Embryonic facial prominence (tissue), 1 donor: ENCODE measurements at regions not wholly inside any gene's neighbourhood (a gene's known extent, or its start where the extent isn't known, plus 50 kb on each side); places are given as distances from the start of the nearest gene placed in this dataset.
"Not testable (repeated sequence)": the region's sequence is repeated elsewhere in the genome, so short reads cannot be mapped to it uniquely, and the experiment has no call there.

Experiments used
- DNase-seq: peaks from one replicate; pipeline ENCODE4 v3.0.0-alpha.2; 2016; ENCODE audit errors: extremely low spot score

DNA sequence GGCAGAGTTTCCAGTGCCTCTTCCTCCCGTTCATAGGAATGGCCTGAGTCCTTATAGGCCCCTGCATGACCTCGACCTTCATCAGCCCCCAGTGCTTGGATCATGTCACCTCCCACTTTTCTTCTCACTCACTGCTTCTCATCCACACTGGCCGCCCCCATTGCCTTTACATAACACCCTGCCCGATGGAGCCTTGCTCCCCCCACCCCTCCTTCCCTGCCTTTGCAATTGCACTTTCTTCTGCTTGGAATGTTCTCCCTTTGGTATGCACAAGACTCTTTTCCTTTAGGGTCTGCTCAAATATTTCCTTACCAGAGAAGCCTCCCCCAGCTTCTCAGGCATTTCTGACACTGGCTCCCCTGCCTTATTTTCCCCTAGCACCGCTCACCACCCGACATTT is 125.2 kb upstream of the KCNJ6 start:
- DNase-seq = no peak

GRCh38 chr21:38042246-38042645 is 126.0 kb upstream of the KCNJ6 start:
- no peak for DNase-seq

- no peak for DNase-seq
Measured at GRCh38 chr21:38048167-38048566, 131.9 kb upstream of the KCNJ6 start.

DNA sequence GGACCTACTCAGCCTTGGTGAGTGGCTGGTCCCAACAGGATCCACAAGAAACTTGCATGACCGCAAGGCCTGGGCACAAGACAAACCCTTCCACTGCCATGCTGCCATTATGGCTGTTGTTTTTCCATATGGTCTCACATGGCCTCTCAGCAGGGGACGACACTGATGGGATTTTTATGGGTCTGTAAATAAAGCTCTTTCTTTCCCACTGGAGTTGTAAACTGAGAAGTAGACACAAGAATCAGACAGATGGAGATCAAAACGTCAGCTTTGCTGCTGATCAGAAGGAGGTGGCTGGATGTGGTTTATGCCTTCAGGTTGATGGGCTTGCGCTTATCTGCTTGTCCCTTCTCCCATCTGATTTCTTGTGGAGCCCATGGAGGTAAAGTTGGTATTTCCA is 138.1 kb upstream of the KCNJ6 start:
- no peak for DNase-seq

GRCh38 chr21:38056481-38056880 is 140.2 kb upstream of the KCNJ6 start:
- DNase-seq = no peak

DNA sequence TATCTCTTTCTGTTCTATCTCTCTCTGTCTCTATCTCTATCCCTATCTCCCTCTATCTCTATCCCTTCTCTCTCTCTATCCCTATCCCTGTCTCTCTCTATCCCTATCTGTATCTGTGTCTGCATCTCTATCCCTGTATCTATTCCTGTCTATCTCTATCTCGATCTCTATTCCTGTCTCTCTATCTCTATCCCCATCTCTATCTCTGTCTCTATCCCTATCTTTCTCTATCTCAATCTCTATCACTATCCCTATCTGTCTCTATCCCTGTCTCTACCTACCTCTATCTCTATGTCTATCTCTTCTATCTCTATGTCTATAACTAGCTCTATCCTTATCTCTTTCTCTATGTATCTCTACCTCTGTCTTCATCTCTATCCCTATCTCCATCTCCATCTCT is 141.4 kb upstream of the KCNJ6 start:
- DNase-seq = no peak

DNA sequence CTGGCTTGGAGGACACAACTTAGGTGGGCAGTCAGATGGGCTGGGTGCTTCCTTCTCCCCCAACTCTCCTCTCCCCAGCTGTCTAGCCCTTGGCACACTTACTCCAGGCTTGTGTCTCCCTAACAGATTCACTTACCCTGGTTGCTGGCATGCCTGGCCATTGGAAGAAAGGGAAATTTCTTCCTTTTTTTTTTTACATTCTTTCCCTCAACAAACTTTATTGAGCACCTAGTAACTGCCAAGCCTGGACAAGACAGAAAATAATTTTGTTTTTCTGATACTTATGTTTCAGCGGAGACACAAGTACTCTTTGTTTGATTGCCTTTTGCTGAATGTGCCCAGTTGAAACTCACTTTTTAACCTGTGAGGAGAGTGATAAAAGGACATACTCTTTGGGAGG is 144.3 kb upstream of the KCNJ6 start:
- DNase-seq = no peak

- no peak for DNase-seq
Measured at GRCh38 chr21:38067086-38067739, 151.0 kb upstream of the KCNJ6 start.

DNA sequence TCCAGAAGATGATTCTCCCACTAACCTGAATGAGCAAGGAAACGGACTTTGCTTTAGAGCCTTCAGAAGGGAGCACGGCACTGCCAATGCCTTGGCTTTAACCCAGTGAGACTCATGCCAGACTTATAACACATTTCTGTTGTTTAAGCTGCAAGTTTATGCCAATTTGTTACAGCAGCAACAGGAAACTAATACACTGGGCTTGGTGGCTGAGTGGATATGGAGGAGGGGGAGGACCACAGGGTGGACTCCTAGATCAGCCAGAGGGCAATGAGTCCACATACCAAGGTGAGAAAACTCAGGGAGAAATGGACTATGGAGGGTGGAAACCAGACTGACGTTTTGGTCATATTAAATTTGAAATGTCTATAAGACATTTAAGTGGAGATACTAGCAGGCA is 156.2 kb upstream of the KCNJ6 start:
- no peak for DNase-seq

DNA sequence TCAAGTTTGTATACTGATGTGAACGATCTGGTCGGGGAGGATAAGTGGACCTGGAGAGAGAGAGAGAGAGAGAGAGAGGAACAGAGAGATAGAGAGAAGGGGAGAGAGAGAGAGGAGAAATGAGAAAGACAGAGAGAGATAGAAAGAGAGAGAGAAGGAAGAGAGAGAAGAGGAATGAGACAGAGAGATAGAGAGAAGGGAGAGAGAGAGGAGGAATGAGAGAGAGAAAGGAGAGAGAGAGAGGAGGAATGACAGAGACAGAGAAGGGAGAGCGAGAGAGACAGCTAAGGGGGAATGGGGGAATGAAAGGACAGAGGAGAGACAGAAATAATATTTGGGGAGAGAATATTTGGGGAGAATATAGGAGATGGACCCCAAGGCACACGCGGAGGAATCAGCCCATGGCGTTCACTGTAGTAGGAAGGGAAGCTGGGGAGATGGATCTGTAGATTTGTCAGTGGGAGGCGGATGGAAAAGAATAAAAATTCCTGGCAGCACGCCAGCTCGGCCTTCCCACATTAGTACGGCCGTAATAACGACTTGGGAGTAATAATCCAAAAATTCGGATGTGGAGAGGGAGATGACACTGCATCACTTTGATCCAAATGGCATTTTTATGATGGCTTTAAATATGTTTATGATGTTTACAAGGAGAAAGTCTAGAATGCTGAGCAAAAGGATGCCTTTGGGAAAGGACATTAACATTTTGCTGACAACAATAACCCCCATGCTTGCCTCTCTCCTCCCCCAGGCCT is 159.8 kb upstream of the KCNJ6 start:
- DNase-seq = no peak

- DNase-seq = peak; percentile 44
Measured at GRCh38 chr21:38077569-38077968, 161.3 kb upstream of the KCNJ6 start.

DNA sequence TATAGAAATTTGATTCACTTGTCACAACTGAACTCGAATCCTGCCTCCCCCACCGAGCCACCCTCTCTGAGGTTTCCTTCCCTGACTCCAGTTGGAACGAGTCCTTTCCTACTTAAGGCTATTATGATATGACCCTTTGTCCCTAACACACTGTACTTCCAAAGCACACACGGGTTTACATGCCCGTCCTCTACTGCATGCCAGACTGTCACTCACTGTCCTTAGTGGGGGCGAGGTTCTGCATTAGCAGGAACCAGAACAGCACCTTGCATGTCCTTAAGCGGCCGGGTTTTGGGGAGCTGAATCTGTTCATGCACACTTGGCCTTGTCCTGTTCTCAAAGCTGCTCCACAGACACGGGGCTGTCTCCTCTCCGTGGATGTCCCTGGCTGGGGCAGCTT is 164.6 kb upstream of the KCNJ6 start:
- no peak for DNase-seq

DNA sequence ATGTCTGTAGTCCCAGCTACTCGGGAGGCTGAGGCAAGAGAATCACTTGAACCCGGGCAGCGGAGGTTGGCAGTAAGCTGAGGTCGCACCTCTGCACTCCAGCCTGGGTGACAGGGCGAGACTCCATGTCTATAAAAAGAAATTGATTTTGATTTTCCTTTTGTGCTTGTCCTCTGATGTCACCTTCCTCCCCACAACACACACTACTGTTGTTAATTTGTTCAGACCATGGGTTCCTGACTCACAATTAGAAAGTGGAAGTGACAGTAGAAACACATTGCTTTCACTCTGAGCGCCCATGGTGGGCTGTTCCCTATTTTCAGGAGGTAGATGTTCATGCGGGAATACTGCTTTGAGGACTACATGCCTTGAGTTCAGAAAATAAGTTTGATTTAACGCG is 165.5 kb upstream of the KCNJ6 start:
- DNase-seq = no peak

DNA sequence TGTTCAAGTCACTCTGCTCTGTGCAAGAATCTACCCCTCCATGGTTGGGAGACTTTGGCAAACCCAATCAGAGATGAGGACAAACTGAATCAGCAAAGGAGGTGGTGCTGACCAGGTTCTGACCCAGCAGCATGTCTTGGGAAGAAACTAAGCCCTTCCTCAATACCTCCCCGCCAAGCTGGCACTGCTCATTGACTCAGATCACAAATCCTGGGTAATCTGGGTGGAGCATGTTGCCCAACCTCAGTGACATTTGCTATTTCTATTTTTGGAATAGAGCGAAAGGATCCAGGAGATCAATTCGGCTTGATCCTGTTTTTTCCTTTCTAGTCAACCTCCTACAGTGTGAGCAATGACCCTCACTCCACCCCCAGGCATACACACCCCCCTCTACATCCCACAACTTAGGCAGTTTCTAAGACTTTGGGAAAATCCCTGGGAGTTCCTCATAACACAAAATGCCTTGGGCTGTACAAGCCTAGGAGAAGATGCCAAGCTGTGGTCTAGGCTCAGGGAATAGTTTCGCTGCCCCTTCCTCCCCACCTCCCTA is 166.8 kb upstream of the KCNJ6 start:
- DNase-seq = no peak

DNA sequence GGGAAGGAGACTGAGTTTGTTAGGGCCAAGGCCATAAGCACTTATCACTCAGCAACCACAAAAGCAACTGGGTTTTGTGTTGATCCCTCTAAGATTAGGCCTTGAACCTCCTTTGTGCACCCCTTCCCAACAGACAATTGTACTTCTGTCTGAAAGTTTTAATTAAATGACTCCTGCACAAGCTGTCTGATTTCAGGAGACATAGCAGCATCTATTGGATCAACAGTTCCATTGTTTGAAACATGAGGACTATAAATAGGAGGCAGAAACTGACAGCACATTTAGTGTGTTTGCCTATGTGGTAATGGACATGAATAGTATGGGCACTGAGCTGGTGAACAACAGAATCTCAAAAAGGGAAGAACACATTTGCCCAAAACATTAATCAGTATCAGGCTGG is 167.3 kb upstream of the KCNJ6 start:
- DNase-seq = no peak

DNA sequence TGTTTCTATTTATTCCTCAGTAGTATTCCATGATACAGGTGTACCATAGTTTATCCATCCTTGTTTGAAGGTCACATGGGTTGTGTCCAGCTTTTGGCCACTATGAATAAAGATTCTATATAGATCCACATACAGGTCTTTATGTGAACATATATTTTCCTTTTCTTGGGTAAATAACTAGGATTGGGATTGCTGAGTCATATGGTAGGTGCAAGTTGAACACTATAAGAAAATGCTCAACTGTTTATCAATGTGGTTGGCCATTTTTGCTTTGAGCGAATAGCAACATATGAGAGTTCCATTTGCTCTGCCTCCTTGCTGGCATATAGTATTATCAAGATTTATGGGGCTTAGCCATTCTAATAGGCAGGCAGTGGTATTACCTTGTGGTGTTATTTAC is 170.2 kb upstream of the KCNJ15 start:
- DNase-seq = no peak

- no peak for DNase-seq
Measured at GRCh38 chr21:38088916-38089762, 167.7 kb upstream of the KCNJ15 start.

DNA sequence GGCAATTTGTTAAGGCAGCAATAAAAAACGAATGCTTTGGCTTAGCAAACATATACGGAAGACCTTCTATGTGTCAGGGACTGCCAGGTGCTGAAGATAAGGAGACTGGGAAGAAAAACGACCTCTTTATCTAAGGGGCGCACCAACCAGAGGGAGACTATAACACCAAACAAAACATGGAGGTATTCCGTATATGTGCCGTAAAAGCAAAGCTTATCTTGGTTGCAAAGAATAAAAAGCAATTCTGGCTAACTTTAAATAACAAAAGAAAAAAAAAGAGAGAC is 167.1 kb upstream of the KCNJ15 start:
- no peak for DNase-seq

GRCh38 chr21:38091061-38091460 is 165.7 kb upstream of the KCNJ15 start:
- not testable (repeated sequence) for DNase-seq

- no peak for DNase-seq
Measured at GRCh38 chr21:38092051-38092450, 164.7 kb upstream of the KCNJ15 start.

DNA sequence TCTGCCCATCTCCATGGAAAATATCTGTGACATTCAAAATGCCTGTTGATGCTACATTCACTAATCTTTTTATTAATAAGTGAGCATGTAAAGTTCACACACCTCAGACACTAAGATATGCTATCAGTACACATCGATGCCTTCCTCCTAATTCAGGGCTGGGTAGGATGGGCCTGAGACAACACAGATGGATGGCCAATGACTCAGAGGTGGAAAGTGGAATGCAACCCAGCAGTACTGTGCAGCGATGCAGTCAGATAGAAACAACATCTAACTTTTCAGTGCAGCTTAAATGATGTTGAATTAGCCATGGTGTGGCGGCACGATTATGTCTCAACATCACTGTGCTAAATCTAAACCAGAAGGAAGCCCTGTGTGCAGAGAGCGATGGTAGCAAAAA is 161.6 kb upstream of the KCNJ15 start:
- no peak for DNase-seq

DNA sequence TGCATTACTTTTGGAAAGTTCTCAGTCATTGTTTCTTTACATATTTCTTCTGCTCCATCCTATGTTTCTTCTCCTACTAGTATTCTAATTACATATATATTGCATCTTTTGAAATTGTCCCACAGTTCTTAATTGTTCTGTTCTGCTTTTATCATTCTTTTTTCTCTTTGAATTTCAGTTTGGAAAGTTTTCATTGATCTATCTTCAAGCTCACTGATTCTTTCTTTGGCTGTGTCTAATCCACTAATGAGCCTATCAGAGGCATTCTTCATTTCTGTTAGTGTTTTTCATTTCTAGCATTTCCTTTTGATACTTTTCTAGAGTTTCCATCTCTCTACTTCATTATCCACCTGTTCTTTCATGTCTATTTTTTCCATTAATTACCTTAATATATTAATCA is 159.0 kb upstream of the KCNJ15 start:
- no peak for DNase-seq
